MM.1S (cell line): ENCODE measurements at regions not wholly inside any gene's neighbourhood (a gene's known extent, or its start where the extent isn't known, plus 50 kb on each side); places are given as distances from the start of the nearest gene placed in this dataset.

Experiments used
- CTCF ChIP-seq: fragments of 300-600 bp; sonication (generic); IDR thresholded peaks from 2 replicates; pipeline ENCODE4 v1.5.1; 2016; ENCODE audit warnings: antibody characterized with exemption, low read length, mixed read lengths
- EZH2 ChIP-seq: fragments of 300-600 bp; sonication (generic); optimal IDR thresholded peaks from 2 replicates; pipeline ENCODE3; 2017; ENCODE audit warnings: low read depth, mild to moderate bottlenecking, antibody characterized with exemption, low read length, mixed read lengths

DNA sequence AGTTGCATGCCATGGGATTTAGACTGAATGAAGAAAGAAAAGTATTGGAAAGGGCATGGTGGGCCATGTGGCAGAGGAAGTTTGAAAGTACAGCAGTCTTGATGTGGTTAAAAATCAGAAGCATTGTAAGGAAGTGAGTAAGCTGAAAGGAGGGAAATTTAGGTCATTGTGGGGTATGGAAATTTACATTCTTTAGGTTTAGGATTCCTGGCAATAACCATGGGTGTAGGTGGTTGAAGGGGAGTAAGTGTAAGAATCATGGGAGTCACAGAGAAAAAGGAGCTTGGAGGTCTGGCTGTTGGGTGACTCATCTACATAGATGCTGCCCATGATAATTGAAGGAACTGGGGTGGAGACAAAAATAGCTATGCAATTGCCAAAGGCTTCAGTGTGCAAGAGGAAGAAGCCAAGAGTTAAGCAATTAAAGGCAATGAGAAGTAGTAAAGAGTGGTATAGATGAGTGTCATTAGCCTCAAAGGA lies 243.8 kb upstream of the LDB2 start:
- TF ChIP-seq CTCF (no peak), EZH2 (no peak)
